NCI-H460 (cell line): ENCODE measurements at regions not wholly inside any gene's neighbourhood (a gene's known extent, or its start where the extent isn't known, plus 50 kb on each side); places are given as distances from the start of the nearest gene placed in this dataset.

Experiments
- DNase-seq: peaks from one replicate; pipeline ENCODE4 v3.0.0-alpha.2; 2016; ENCODE audit warnings: low read depth; ENCODE audit errors: extremely low read depth

GRCh38 chr1:14094611-14095400 lies 394.8 kb downstream of the PRDM2 start:
- no peak for DNase-seq

- DNase-seq = no peak
These were observed 398.4 kb downstream of the PRDM2 start for GRCh38 chr1:14098294-14098913.

- DNase-seq = no peak
These were observed 400.5 kb downstream of the PRDM2 start for GRCh38 chr1:14100444-14100843.

- no peak for DNase-seq
These were observed 400.9 kb downstream of the PRDM2 start for GRCh38 chr1:14100919-14101318.

GRCh38 chr1:14102180-14102579 lies 402.2 kb downstream of the PRDM2 start:
- no peak for DNase-seq

GRCh38 chr1:14103878-14104430 lies 404.0 kb downstream of the PRDM2 start:
- DNase-seq = no peak

- no peak for DNase-seq
These were observed 406.1 kb downstream of the PRDM2 start for GRCh38 chr1:14106126-14106525.

- no peak for DNase-seq
These were observed 406.8 kb downstream of the PRDM2 start for GRCh38 chr1:14106679-14107313.

- no peak for DNase-seq
These were observed 408.6 kb downstream of the PRDM2 start for GRCh38 chr1:14108356-14109275.

- no peak for DNase-seq
These were observed 409.3 kb downstream of the PRDM2 start for GRCh38 chr1:14109276-14109635.

- DNase-seq = no peak
These were observed 410.1 kb downstream of the PRDM2 start for GRCh38 chr1:14110040-14110439.

GRCh38 chr1:14111121-14111520 lies 411.1 kb downstream of the PRDM2 start:
- no peak for DNase-seq

GRCh38 chr1:14112613-14113012 lies 412.6 kb downstream of the PRDM2 start:
- DNase-seq = no peak

GRCh38 chr1:14113271-14113670 lies 413.3 kb downstream of the PRDM2 start:
- DNase-seq = no peak

- no peak for DNase-seq
These were observed 414.0 kb downstream of the PRDM2 start for GRCh38 chr1:14113841-14114567.

- DNase-seq = no peak
These were observed 416.0 kb downstream of the PRDM2 start for GRCh38 chr1:14115976-14116375.

GRCh38 chr1:14117700-14118099 lies 417.7 kb downstream of the PRDM2 start:
- no peak for DNase-seq

GRCh38 chr1:14118691-14119485 lies 418.9 kb downstream of the PRDM2 start:
- no peak for DNase-seq

- no peak for DNase-seq
These were observed 420.9 kb downstream of the PRDM2 start for GRCh38 chr1:14120895-14121294.
